ENCODE measurements at regions not wholly inside any gene's neighbourhood (a gene's known extent, or its start where the extent isn't known, plus 50 kb on each side); places are given as distances from the start of the nearest gene placed in this dataset.

GRCh38 chr3:146969356-146969755, 364.2 kb upstream of the PLSCR5 start:
- Histone ChIP-seq H4K20me1 (ENCODE audit: insufficient read depth, low read length) (no peaks in the 10 kb centered on the region), H3K4me2 (ENCODE audit: insufficient read depth, low read length) (no peak overlapping the region), H3K27me3 (ENCODE audit: insufficient read depth, low read length, poor library complexity) (no peaks in the 10 kb centered on the region), H3K9ac (ENCODE audit: low read depth, low read length) (no peak overlapping the region), H3K79me2 (ENCODE audit: insufficient read depth, low read length) (no peaks in the 10 kb centered on the region), H2AFZ (ENCODE audit: low read depth, low read length) (0 out of 2 replicates have a peak overlapping the region, but pooled peaks have one; percentile 35), H3K27ac (ENCODE audit: low read length) (peak overlapping the region; percentile 62), H3K4me3 (ENCODE audit: low read depth in 1 of 2, low read length in 2 of 2) (no peak overlapping the region), H3K9me3 (ENCODE audit: insufficient read depth, low read length, severe bottlenecking) (no peaks in the 10 kb centered on the region), H3K36me3 (ENCODE audit: insufficient read depth, low read length) (no peaks in the 10 kb centered on the region), H3K4me1 (ENCODE audit: insufficient read depth, low read length) (peaks cover 18% of the 10 kb centered on the region)
- no peak for DNase-seq
- TF ChIP-seq EZH2 (IDR thresholded peaks at IDR 0.05; ENCODE audit: borderline replicate concordance, low read depth, low read length, severe bottlenecking) = no peak
- no peak for TF ChIP-seq CTCF (IDR thresholded peaks at IDR 0.05; ENCODE audit: borderline replicate concordance, extremely low read depth, low read length, poor library complexity, severe bottlenecking)
- no peak for ATAC-seq (ENCODE audit: insufficient read depth, low read depth)

GRCh38 chr3:146968204-146968651, 363.1 kb upstream of the PLSCR5 start:
- Histone ChIP-seq H3K4me3 (ENCODE audit: low read depth in 1 of 2, low read length in 2 of 2) (peak overlapping the region in 1 of 2 experiments; percentile 14; a peak in 1 of 4 replicates), H3K27me3 (ENCODE audit: insufficient read depth, low read length, poor library complexity) (no peaks in the 10 kb centered on the region), H3K79me2 (ENCODE audit: insufficient read depth, low read length) (no peaks in the 10 kb centered on the region), H4K20me1 (ENCODE audit: insufficient read depth, low read length) (no peaks in the 10 kb centered on the region), H3K36me3 (ENCODE audit: insufficient read depth, low read length) (no peaks in the 10 kb centered on the region), H3K9me3 (ENCODE audit: insufficient read depth, low read length, severe bottlenecking) (no peaks in the 10 kb centered on the region), H3K27ac (ENCODE audit: low read length) (peak overlapping the region; percentile 62), H3K4me1 (ENCODE audit: insufficient read depth, low read length) (peaks cover 18% of the 10 kb centered on the region), H2AFZ (ENCODE audit: low read depth, low read length) (peak overlapping the region; percentile 44; the same call in 1 of the 2 replicates), H3K4me2 (ENCODE audit: insufficient read depth, low read length) (peak overlapping the region; percentile 39), H3K9ac (ENCODE audit: low read depth, low read length) (no peak overlapping the region)
- no peak for TF ChIP-seq CTCF (IDR thresholded peaks at IDR 0.05; ENCODE audit: borderline replicate concordance, extremely low read depth, low read length, poor library complexity, severe bottlenecking)
- no peak for TF ChIP-seq EZH2 (IDR thresholded peaks at IDR 0.05; ENCODE audit: borderline replicate concordance, low read depth, low read length, severe bottlenecking)
- DNase-seq (peak; percentile 35), ATAC-seq (ENCODE audit: insufficient read depth, low read depth) (peak; percentile 93)

- Histone ChIP-seq H3K79me2 (ENCODE audit: insufficient read depth, low read length) (no peaks in the 10 kb centered on the region), H4K20me1 (ENCODE audit: insufficient read depth, low read length) (no peaks in the 10 kb centered on the region), H3K9ac (ENCODE audit: low read depth, low read length) (no peak overlapping the region), H3K36me3 (ENCODE audit: insufficient read depth, low read length) (no peaks in the 10 kb centered on the region), H3K4me2 (ENCODE audit: insufficient read depth, low read length) (0 out of 2 replicates have a peak overlapping the region, but pooled peaks have one; percentile 39), H3K27me3 (ENCODE audit: insufficient read depth, low read length, poor library complexity) (no peaks in the 10 kb centered on the region), H3K4me1 (ENCODE audit: insufficient read depth, low read length) (peaks cover 18% of the 10 kb centered on the region), H3K27ac (ENCODE audit: low read length) (peak overlapping the region; percentile 62), H3K4me3 (ENCODE audit: low read depth in 1 of 2, low read length in 2 of 2) (no peak overlapping the region), H3K9me3 (ENCODE audit: insufficient read depth, low read length, severe bottlenecking) (no peaks in the 10 kb centered on the region), H2AFZ (ENCODE audit: low read depth, low read length) (0 out of 2 replicates have a peak overlapping the region, but pooled peaks have one; percentile 44)
- TF ChIP-seq CTCF (IDR thresholded peaks at IDR 0.05; ENCODE audit: borderline replicate concordance, extremely low read depth, low read length, poor library complexity, severe bottlenecking) (no peak), EZH2 (IDR thresholded peaks at IDR 0.05; ENCODE audit: borderline replicate concordance, low read depth, low read length, severe bottlenecking) (no peak)
- DNase-seq = no peak
- no peak for ATAC-seq (ENCODE audit: insufficient read depth, low read depth)
Observed at GRCh38 chr3:146967783-146968182, 362.6 kb upstream of the PLSCR5 start.
